Ovary (tissue), 7 donors: ENCODE measurements at regions not wholly inside any gene's neighbourhood (a gene's known extent, or its start where the extent isn't known, plus 50 kb on each side); places are given as distances from the start of the nearest gene placed in this dataset.
"Not testable (repeated sequence)": the region's sequence is repeated elsewhere in the genome, so short reads cannot be mapped to it uniquely, and the experiment has no call there.

ENCODE experiments used
- DNase-seq, 5 donors: peaks; one replicate each; pipeline ENCODE4 v3.0.0-alpha.2; 2019 to 2020
- H3K27ac ChIP-seq, 2 donors: fragments of 200-600 bp; one replicate each; pipeline versions ENCODE4 v1.5.1 to v1.8.0; 2019 to 2022
- H3K27me3 ChIP-seq: fragments of 200-600 bp; one replicate; pipeline ENCODE4 v1.8.0; 2022
- H3K36me3 ChIP-seq: fragments of 200-600 bp; sonication (generic); one replicate; pipeline ENCODE4 v1.5.1; 2019
- H3K4me1 ChIP-seq: one replicate; pipeline ENCODE4 v1.8.1; 2013; ENCODE audit warnings: mild to moderate bottlenecking, moderate library complexity; ENCODE audit not compliant: insufficient read depth
- H3K4me3 ChIP-seq: fragments of 200-600 bp; sonication (generic); one replicate; pipeline ENCODE4 v1.5.1; 2017
- H3K9me3 ChIP-seq, 2 donors: fragments of 200-600 bp in 1 of 2; sonication (generic) in 1 of 2; one replicate each; pipeline versions ENCODE4 v1.5.1 to v1.8.1; 2013 to 2019; ENCODE audit warnings: mild to moderate bottlenecking in 1 of 2, moderate library complexity in 1 of 2
- CTCF ChIP-seq, 3 donors: fragments of 450-650 bp in 2 of 3; fragments of 200-600 bp in 1 of 3; IDR thresholded peaks; one replicate each; pipeline versions ENCODE4 v1.5.1 to v1.8.0; 2016 to 2022; ENCODE audit warnings: antibody characterized with exemption in 3 of 3, mild to moderate bottlenecking in 1 of 3
- EP300 ChIP-seq: sonication (generic); formaldehyde crosslinking; IDR thresholded peaks from one replicate; pipeline ENCODE4 v1.6.1; 2017; ENCODE audit warnings: antibody characterized with exemption
- POLR2A ChIP-seq: fragments of 450-650 bp; IDR thresholded peaks from one replicate; pipeline ENCODE4 v1.6.1; 2017; ENCODE audit warnings: antibody characterized with exemption, mild to moderate bottlenecking, moderate library complexity
- WGBS, 3 donors: extraction: QIAGEN DNeasy Blood & Tissue Kit in 1 of 3; methylation state at CpG; one replicate each; pipeline versions ENCODE4 v1.1.5 to v1.1.7; 2013 to 2017; 5-methylcytosine and 5-hydroxymethylcytosine counted together
- intact Hi-C, 4 donors: fragments of 100-400 bp; cut with DNase I; formaldehyde crosslinking; loops; one replicate each; pipeline versions ENCODE4 v1.11.0 to v1.15.1; 2022 to 2023
- donor health status: DM: no; HTN: no; CAD: no; lungs with moderate emphysema.
- donor health status: DM: no; HTN: no; CAD: no.
- donor health status: Bipolar disorder and iron deficiency.
- donor health status: DM: no; HTN: no; CAD: no.
- donor health status: DM: yes; HTN: yes; CAD: no.

- WGBS, 3 donors: 25 to 33% (median 27%) methylated on average over 2 of the region's 2 CpGs
- H3K27me3 ChIP-seq: no peaks in the 10 kb centered on the region
- H3K9me3 ChIP-seq: no peaks in the 10 kb centered on the region
- TF ChIP-seq CTCF (IDR thresholded peaks at IDR 0.05): no peak
- TF ChIP-seq POLR2A: no peak
- no peak for TF ChIP-seq EP300
- no peaks in the 10 kb centered on the region for H3K36me3 ChIP-seq
- DNase-seq: no peak
- intact Hi-C loops: no loop called here
- no peak overlapping the region for H3K27ac ChIP-seq
- no peak overlapping the region for H3K4me3 ChIP-seq
- H3K4me1 ChIP-seq: no peaks in the 10 kb centered on the region
These were observed 150.4 kb upstream of the GNAI1 start for GRCh38 chr7:79984210-79984609.

GRCh38 chr7:79982141-79982770 is 152.4 kb upstream of the GNAI1 start:
- no peaks in the 10 kb centered on the region for H3K9me3 ChIP-seq
- H3K27me3 ChIP-seq: no peaks in the 10 kb centered on the region
- no peak overlapping the region for H3K4me3 ChIP-seq
- WGBS, 3 donors: 36 to 41% (median 36%) methylated on average over 2 of the region's 2 CpGs
- intact Hi-C loops: no loop called here
- H3K4me1 ChIP-seq: no peaks in the 10 kb centered on the region
- DNase-seq: no peak
- TF ChIP-seq EP300: no peak
- no peak for TF ChIP-seq POLR2A
- no peak for TF ChIP-seq CTCF (IDR thresholded peaks at IDR 0.05)
- H3K36me3 ChIP-seq: no peaks in the 10 kb centered on the region
- H3K27ac ChIP-seq: no peak overlapping the region

DNA sequence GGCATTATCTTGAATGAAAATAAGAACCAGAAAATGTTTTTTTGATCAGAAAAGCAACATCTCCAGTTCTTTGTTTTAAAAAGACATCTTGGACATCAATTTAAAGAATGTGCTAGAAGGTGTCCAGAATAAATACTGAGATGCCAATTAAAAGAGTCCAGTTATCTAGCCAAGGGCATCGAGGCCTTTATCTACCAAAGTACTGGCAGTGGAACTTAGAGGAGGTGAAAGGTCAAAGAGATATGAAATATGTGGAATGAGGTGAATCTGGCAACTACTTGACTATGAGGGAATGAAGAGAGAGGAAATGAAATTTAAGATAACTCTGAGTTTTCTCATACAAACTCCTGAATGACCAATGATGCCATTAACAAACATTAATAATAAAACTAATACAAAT is 154.3 kb upstream of the GNAI1 start:
- Histone ChIP-seq H3K4me3 (no peak overlapping the region), H3K36me3 (no peaks in the 10 kb centered on the region), H3K9me3 (no peaks in the 10 kb centered on the region), H3K4me1 (no peaks in the 10 kb centered on the region), H3K27me3 (no peaks in the 10 kb centered on the region), H3K27ac (no peak overlapping the region)
- DNase-seq: no peak
- TF ChIP-seq EP300: no peak
- intact Hi-C loops: no loop called here
- 11 to 15% (median 15%) methylated on average over 1 of the region's 1 CpG for WGBS, 3 donors

- no peaks in the 10 kb centered on the region for H3K27me3 ChIP-seq
- no peaks in the 10 kb centered on the region for H3K36me3 ChIP-seq
- TF ChIP-seq CTCF (IDR thresholded peaks at IDR 0.05) (no peak), EP300 (no peak), POLR2A (no peak)
- no peak overlapping the region for H3K27ac ChIP-seq
- DNase-seq: no peak
- H3K4me3 ChIP-seq: no peak overlapping the region
- H3K4me1 ChIP-seq: no peaks in the 10 kb centered on the region
- intact Hi-C loops: no loop called here
- 31 to 53% (median 34%) methylated on average over 2 of the region's 2 CpGs for WGBS, 3 donors
- H3K9me3 ChIP-seq: no peaks in the 10 kb centered on the region
These were observed 155.2 kb upstream of the GNAI1 start for GRCh38 chr7:79979437-79979836.

DNA sequence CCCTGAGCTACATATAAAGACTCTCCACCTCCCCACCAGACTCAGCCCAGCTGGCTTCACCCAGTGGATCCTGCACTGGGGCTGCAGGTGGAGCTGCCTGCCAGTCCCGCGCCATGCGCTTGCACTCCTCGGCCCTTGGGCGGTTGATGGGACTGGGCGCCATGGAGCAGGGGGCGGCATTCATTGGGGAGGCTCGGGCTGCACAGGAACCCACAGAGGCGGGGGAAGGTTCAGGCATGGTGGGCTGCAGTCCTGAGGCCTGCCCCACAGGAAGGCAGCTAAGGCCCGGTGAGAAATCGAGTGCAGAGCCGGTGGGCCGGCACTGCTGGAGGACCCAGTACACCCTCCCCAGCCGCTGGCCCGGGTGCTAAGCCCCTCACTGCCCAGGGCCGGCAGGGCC is 157.2 kb upstream of the GNAI1 start:
- intact Hi-C loops: no loop called here
- Histone ChIP-seq H3K9me3 (no peaks in the 10 kb centered on the region), H3K27me3 (no peaks in the 10 kb centered on the region), H3K36me3 (no peaks in the 10 kb centered on the region), H3K27ac (no peak overlapping the region), H3K4me3 (no peak overlapping the region), H3K4me1 (no peaks in the 10 kb centered on the region)
- DNase-seq: no peak
- WGBS, 3 donors: 93 to 96% (median 96%) methylated on average over 16 of the region's 16 CpGs
- TF ChIP-seq EP300: no peak
- TF ChIP-seq CTCF (IDR thresholded peaks at IDR 0.05): no peak
- TF ChIP-seq POLR2A: no peak

- H3K27me3 ChIP-seq, intact Hi-C loops, H3K27ac ChIP-seq, H3K9me3 ChIP-seq, DNase-seq, H3K4me1 ChIP-seq, H3K4me3 ChIP-seq, H3K36me3 ChIP-seq: not testable (repeated sequence)
- WGBS, 3 donors: 68 to 80% (median 80%) methylated on average over 5 of the region's 5 CpGs
These were observed 158.0 kb upstream of the GNAI1 start for GRCh38 chr7:79976711-79977020.

DNA sequence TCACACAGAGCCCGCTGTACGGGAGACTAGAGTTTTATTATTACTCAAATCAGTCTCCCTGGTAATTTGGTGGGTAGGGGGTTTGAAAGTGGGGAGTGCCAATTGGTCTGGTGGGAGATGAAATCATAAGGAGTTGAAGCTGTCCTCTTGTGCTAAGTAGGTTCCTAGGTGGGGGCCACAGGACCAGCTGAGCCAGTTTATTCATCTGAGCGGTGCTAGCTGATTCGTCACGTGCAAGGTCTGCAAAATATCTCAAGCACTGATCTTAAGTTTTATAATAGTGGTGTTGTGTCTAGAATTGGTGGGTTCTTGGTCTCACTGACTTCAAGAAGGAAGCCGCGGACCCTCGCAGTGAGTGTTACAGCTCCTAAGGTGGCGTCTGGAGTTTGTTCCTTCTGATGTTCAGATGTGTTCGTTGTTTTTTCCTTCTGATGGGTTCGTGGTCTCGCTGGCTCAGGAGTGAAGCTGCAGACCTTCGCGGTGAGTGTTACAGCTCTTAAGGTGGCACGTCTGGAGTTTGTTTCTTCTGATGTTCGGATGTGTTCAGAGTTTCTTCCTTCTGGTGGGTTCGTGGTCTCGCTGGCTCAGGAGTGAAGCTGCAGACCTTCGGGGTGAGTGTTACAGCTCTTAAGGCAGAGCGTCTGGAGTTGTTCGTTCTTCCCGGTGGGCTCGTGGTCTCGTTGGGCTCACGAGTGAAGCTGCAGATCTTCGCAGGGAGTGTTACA is 158.5 kb upstream of the GNAI1 start:
- H3K4me1 ChIP-seq, H3K27me3 ChIP-seq, H3K27ac ChIP-seq, DNase-seq, H3K9me3 ChIP-seq, intact Hi-C loops, H3K4me3 ChIP-seq, H3K36me3 ChIP-seq: not testable (repeated sequence)
- 92 to 95% (median 93%) methylated on average over 26 of the region's 26 CpGs for WGBS, 3 donors
